ENCODE measurements at regions not wholly inside any gene's neighbourhood (a gene's known extent, or its start where the extent isn't known, plus 50 kb on each side); places are given as distances from the start of the nearest gene placed in this dataset.

DNA sequence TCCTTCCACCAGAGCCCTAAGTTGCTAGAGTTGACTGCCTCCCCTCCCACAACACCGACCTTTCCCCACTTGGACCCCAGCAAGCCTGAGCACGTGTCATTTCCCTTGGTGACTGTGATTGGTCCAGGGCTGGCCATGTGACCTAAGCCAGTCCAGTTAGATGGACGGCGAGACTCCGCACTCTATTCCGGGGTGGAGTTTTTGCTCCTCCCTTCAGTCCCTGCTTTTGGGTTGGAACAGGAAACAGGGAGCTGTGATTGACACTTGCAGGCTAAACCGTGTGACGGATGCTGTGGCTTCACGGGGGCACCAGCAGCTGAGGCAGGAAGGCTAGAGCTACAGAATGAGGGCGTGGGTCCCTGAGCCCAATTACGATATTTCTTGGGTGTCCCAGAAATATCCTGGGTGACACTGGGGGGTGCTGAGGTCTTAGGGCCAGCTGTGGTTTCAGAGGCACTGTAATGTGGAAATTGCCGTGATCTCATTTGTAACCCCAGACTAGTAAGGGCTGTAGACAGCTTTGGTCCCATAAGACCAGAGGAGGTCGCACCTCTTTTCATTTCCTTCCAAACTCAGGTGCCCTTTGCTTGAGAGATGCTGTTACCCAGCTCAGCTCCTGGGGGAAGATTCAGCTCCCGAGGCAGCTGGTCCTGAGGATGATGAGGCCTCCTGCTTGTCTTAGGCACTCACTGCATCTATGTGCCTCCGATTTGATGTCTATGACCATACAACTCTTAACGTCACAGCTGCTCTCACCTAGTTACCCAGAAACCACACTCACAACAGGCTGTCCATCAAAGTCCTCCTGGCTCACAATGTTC, 102.7 kb upstream of the NPTX2 start:
- Histone ChIP-seq H3K4me1 (ENCODE audit: control insufficient read depth, insufficient read depth, low read length) (no peaks in the 10 kb centered on the region), H3K9me3 (replicated peaks; ENCODE audit: low read length) (no peaks in the 10 kb centered on the region), H3K4me3 (ENCODE audit: low read length) (no peak overlapping the region), H3K27me3 (ENCODE audit: control insufficient read depth, insufficient read depth, low read length) (no peaks in the 10 kb centered on the region), H3K4me2 (ENCODE audit: low read length) (no peak overlapping the region), H3K36me3 (ENCODE audit: insufficient read depth, low read length) (no peaks in the 10 kb centered on the region), H3K9ac (ENCODE audit: low read depth, low read length) (no peak overlapping the region)

DNA sequence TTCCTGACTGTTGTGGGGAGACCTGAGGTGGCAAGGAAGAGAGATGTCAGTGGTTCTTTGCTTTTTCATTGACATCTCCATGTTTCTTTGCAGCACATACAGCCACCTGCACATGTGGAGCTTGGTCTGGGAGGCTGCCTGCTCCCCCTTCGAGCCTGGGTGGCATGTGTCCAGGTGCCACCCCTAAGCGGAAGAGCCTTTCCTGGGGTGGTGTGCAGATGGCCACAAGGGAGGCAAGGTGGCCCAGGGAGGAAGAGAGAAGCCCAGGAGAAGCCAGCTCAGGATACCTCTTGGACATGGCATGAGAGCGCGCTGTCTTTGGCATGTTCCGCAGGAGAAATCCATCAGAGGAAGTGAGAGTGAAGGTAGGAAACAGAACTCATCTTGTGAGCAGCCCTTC, 105.9 kb upstream of the NPTX2 start:
- no peaks in the 10 kb centered on the region for H3K36me3 ChIP-seq (ENCODE audit: insufficient read depth, low read length)

GRCh38 chr7:98509836-98510235, 107.2 kb upstream of the NPTX2 start:
- H3K9me3 ChIP-seq (replicated peaks; ENCODE audit: low read length) = no peaks in the 10 kb centered on the region
- H3K4me2 ChIP-seq (ENCODE audit: low read length) = no peak overlapping the region
- no peaks in the 10 kb centered on the region for H3K4me1 ChIP-seq (ENCODE audit: control insufficient read depth, insufficient read depth, low read length)
- no peak overlapping the region for H3K4me3 ChIP-seq (ENCODE audit: low read length)
- H3K27me3 ChIP-seq (ENCODE audit: control insufficient read depth, insufficient read depth, low read length) = no peaks in the 10 kb centered on the region
- no peaks in the 10 kb centered on the region for H3K36me3 ChIP-seq (ENCODE audit: insufficient read depth, low read length)
- no peak overlapping the region for H3K9ac ChIP-seq (ENCODE audit: low read depth, low read length)

More for the DNA sequence above, 105.9 kb upstream of the NPTX2 start:
- Histone ChIP-seq H3K4me3 (ENCODE audit: low read length) (no peak overlapping the region), H3K4me2 (ENCODE audit: low read length) (no peak overlapping the region), H3K27me3 (ENCODE audit: control insufficient read depth, insufficient read depth, low read length) (no peaks in the 10 kb centered on the region), H3K9me3 (replicated peaks; ENCODE audit: low read length) (no peaks in the 10 kb centered on the region), H3K9ac (ENCODE audit: low read depth, low read length) (no peak overlapping the region), H3K4me1 (ENCODE audit: control insufficient read depth, insufficient read depth, low read length) (no peaks in the 10 kb centered on the region)

- Histone ChIP-seq H3K36me3 (ENCODE audit: insufficient read depth, low read length) (no peaks in the 10 kb centered on the region), H3K4me1 (ENCODE audit: control insufficient read depth, insufficient read depth, low read length) (no peaks in the 10 kb centered on the region), H3K4me2 (ENCODE audit: low read length) (no peak overlapping the region)
These were observed 105.6 kb upstream of the BAIAP2L1 start for GRCh38 chr7:98506471-98506870.

GRCh38 chr7:98500764-98501163, 99.9 kb upstream of the BAIAP2L1 start:
- no peak overlapping the region for H3K9ac ChIP-seq (ENCODE audit: low read depth, low read length)
- peaks cover 8% of the 10 kb centered on the region for H3K27me3 ChIP-seq (ENCODE audit: control insufficient read depth, insufficient read depth, low read length)
- no peaks in the 10 kb centered on the region for H3K9me3 ChIP-seq (replicated peaks; ENCODE audit: low read length)
- no peaks in the 10 kb centered on the region for H3K36me3 ChIP-seq (ENCODE audit: insufficient read depth, low read length)
- no peaks in the 10 kb centered on the region for H3K4me1 ChIP-seq (ENCODE audit: control insufficient read depth, insufficient read depth, low read length)
- no peak overlapping the region for H3K4me3 ChIP-seq (ENCODE audit: low read length)
- no peak overlapping the region for H3K4me2 ChIP-seq (ENCODE audit: low read length)

More at GRCh38 chr7:98506471-98506870, 105.6 kb upstream of the BAIAP2L1 start:
- H3K27me3 ChIP-seq (ENCODE audit: control insufficient read depth, insufficient read depth, low read length) = peaks cover 8% of the 10 kb centered on the region
- H3K9me3 ChIP-seq (replicated peaks; ENCODE audit: low read length) = no peaks in the 10 kb centered on the region
- no peak overlapping the region for H3K9ac ChIP-seq (ENCODE audit: low read depth, low read length)
- no peak overlapping the region for H3K4me3 ChIP-seq (ENCODE audit: low read length)

- no peak overlapping the region for H3K4me3 ChIP-seq (ENCODE audit: low read length)
- H3K36me3 ChIP-seq (ENCODE audit: insufficient read depth, low read length) = no peaks in the 10 kb centered on the region
- no peak overlapping the region for H3K9ac ChIP-seq (ENCODE audit: low read depth, low read length)
- no peak overlapping the region for H3K4me2 ChIP-seq (ENCODE audit: low read length)
- no peaks in the 10 kb centered on the region for H3K4me1 ChIP-seq (ENCODE audit: control insufficient read depth, insufficient read depth, low read length)
- no peaks in the 10 kb centered on the region for H3K27me3 ChIP-seq (ENCODE audit: control insufficient read depth, insufficient read depth, low read length)
- H3K9me3 ChIP-seq (replicated peaks; ENCODE audit: low read length) = no peaks in the 10 kb centered on the region
These were observed 95.7 kb upstream of the BAIAP2L1 start for GRCh38 chr7:98496618-98497017.

DNA sequence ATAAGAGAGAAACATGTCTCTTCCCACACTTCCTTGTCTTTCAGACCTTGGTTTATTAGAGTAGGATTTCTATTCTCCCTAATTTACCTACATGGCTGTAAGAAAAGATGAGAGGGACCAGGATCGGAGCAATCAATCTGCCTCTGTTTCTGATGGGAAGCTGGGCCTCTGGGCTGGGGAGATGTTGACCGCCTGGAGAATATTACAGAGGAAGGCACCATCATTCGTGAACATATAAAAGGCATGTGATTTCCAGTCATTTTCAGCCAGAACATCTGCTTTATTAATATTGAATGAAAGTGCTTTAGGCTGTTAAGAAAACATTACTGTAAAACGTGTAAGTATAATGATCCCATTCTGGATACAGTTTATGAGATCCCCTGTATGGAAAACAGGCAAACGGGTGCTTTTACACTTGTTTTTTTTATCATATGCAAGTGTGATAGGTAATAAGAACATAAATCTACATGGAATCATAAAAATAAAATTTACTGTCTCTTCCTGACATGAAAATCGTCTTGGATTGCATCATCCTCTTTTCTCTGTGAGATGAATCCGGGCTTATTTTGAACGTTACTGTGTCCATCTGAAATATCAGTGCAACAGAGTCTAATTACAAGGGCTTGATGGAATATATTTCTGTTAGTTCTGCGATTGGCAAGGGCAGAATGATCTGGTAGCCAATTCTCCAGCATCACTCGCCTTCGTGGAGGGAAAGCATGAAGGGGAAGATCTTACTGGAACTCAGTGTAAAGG, 94.5 kb upstream of the BAIAP2L1 start:
- no peak overlapping the region for H3K9ac ChIP-seq (ENCODE audit: low read depth, low read length)
- H3K36me3 ChIP-seq (ENCODE audit: insufficient read depth, low read length) = no peaks in the 10 kb centered on the region
- H3K27me3 ChIP-seq (ENCODE audit: control insufficient read depth, insufficient read depth, low read length) = no peaks in the 10 kb centered on the region
- no peaks in the 10 kb centered on the region for H3K4me1 ChIP-seq (ENCODE audit: control insufficient read depth, insufficient read depth, low read length)
- no peaks in the 10 kb centered on the region for H3K9me3 ChIP-seq (replicated peaks; ENCODE audit: low read length)
- no peak overlapping the region for H3K4me2 ChIP-seq (ENCODE audit: low read length)
- no peak overlapping the region for H3K4me3 ChIP-seq (ENCODE audit: low read length)

GRCh38 chr7:98493030-98493778, 92.3 kb upstream of the BAIAP2L1 start:
- no peaks in the 10 kb centered on the region for H3K27me3 ChIP-seq (ENCODE audit: control insufficient read depth, insufficient read depth, low read length)
- no peaks in the 10 kb centered on the region for H3K9me3 ChIP-seq (replicated peaks; ENCODE audit: low read length)
- no peak overlapping the region for H3K4me3 ChIP-seq (ENCODE audit: low read length)
- H3K4me2 ChIP-seq (ENCODE audit: low read length) = no peak overlapping the region
- no peak overlapping the region for H3K9ac ChIP-seq (ENCODE audit: low read depth, low read length)
- no peaks in the 10 kb centered on the region for H3K36me3 ChIP-seq (ENCODE audit: insufficient read depth, low read length)
- no peaks in the 10 kb centered on the region for H3K4me1 ChIP-seq (ENCODE audit: control insufficient read depth, insufficient read depth, low read length)

DNA sequence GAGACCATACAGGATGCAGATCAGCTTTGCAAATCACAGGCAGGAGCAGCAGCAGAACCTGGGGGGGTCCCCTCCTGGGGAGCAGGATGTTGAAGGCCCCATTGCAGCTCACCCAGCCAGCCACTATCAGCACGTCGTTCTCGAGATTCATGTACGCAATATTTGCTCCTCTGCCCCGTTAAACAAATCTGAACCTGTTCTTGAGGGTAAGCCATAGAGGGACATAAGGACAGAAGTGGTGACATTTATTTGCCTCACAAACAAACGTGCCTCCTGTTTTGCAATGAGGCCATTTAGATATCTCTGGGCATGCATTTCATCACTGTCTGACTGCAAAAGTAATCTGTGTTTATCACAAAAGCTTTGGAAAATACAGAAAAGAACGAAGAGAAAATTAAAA, 87.3 kb upstream of the BAIAP2L1 start:
- H3K4me2 ChIP-seq (ENCODE audit: low read length) = no peak overlapping the region
- no peak overlapping the region for H3K9ac ChIP-seq (ENCODE audit: low read depth, low read length)
- H3K27me3 ChIP-seq (ENCODE audit: control insufficient read depth, insufficient read depth, low read length) = no peaks in the 10 kb centered on the region
- no peaks in the 10 kb centered on the region for H3K9me3 ChIP-seq (replicated peaks; ENCODE audit: low read length)
- H3K36me3 ChIP-seq (ENCODE audit: insufficient read depth, low read length) = no peaks in the 10 kb centered on the region
- H3K4me3 ChIP-seq (ENCODE audit: low read length) = no peak overlapping the region
- H3K4me1 ChIP-seq (ENCODE audit: control insufficient read depth, insufficient read depth, low read length) = no peaks in the 10 kb centered on the region

GRCh38 chr7:98483964-98484545, 83.2 kb upstream of the BAIAP2L1 start:
- Histone ChIP-seq H3K36me3 (ENCODE audit: insufficient read depth, low read length) (no peaks in the 10 kb centered on the region), H3K4me2 (ENCODE audit: low read length) (no peak overlapping the region), H3K4me3 (ENCODE audit: low read length) (no peak overlapping the region), H3K9ac (ENCODE audit: low read depth, low read length) (no peak overlapping the region), H3K9me3 (replicated peaks; ENCODE audit: low read length) (no peaks in the 10 kb centered on the region), H3K4me1 (ENCODE audit: control insufficient read depth, insufficient read depth, low read length) (no peaks in the 10 kb centered on the region), H3K27me3 (ENCODE audit: control insufficient read depth, insufficient read depth, low read length) (no peaks in the 10 kb centered on the region)

- Histone ChIP-seq H3K4me3 (ENCODE audit: low read length) (no peak overlapping the region), H3K9me3 (replicated peaks; ENCODE audit: low read length) (no peaks in the 10 kb centered on the region)
These were observed 82.5 kb upstream of the BAIAP2L1 start for GRCh38 chr7:98483276-98483963.

More at GRCh38 chr7:98483276-98483963, 82.5 kb upstream of the BAIAP2L1 start:
- Histone ChIP-seq H3K4me2 (ENCODE audit: low read length) (no peak overlapping the region), H3K36me3 (ENCODE audit: insufficient read depth, low read length) (no peaks in the 10 kb centered on the region), H3K4me1 (ENCODE audit: control insufficient read depth, insufficient read depth, low read length) (no peaks in the 10 kb centered on the region), H3K27me3 (ENCODE audit: control insufficient read depth, insufficient read depth, low read length) (no peaks in the 10 kb centered on the region), H3K9ac (ENCODE audit: low read depth, low read length) (no peak overlapping the region)
